OCI-M2 (cell line): ENCODE measurements at regions not wholly inside any gene's neighbourhood (a gene's known extent, or its start where the extent isn't known, plus 50 kb on each side); places are given as distances from the start of the nearest gene placed in this dataset.
"Not testable (repeated sequence)": the region's sequence is repeated elsewhere in the genome, so short reads cannot be mapped to it uniquely, and the experiment has no call there.

Experiments used
- DNase-seq: peaks from one replicate; lab custom pipeline; 2025; ENCODE audit not compliant: unreplicated experiment; lab: John Stamatoyannopoulos, UW

DNA sequence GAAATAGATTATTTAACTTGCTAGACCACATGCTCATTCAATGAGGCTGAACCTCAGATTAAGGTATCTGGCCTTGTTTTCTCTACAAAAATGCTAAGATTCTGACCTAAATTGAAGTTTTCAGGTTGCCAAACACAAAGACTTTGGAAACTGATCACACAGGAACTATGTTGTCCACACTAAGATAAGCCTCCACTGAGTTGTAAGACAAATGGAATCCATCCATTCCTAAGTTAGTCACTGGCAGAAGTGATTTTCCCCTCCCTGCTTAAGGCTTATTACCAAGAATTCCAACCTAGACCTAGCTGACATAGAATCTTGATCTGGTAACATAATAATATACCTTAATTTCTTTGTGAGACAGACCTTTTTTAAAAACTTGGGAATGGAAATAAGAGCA, 608.1 kb downstream of the TENT5A start:
- DNase-seq, result no peak

DNA sequence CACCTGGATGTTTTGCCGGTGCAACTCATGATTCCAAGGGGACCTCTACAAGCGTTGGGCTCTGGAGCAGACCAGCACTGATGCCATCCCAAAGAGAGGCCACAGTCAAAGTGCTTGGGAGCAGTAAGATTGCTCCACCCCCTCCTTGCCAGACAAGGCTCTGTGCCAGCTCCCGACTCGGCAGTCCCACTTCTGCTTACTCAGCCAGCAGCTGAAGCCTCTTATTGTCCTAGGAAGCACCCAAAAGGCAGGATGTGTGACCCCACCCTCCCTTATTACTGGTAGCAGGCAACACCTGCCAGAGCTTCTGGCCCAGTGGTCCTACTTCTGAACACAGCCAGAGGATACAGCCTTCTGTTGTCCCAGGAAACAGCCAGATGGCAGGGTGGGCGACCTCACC, 614.2 kb downstream of the TENT5A start:
- DNase-seq, result no peak

- DNase-seq, result no peak
Measured at GRCh38 chr6:81130969-81131368, 621.5 kb downstream of the TENT5A start.

- no peak for DNase-seq
Measured at GRCh38 chr6:81130061-81130460, 622.4 kb downstream of the TENT5A start.

DNA sequence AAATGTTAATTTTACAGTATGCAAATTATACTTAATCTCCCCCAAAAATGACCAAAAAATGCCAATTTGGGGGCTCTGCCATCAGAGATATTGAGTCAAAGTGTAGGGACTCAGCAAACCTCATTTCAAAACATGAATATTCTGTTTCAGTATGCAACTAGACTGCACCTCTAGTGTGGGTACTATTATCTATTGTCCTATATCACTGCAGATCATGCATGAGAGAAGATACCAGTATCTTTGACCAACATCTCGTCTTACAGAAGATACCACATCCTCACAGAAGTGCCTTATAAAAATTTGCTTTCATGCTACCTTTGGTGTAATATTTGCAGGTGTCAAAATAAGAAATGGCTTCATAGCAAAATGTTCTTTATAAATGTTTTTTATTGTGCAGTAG, 623.8 kb downstream of the TENT5A start:
- no peak for DNase-seq

GRCh38 chr6:81126150-81126549, 626.3 kb downstream of the TENT5A start:
- no peak for DNase-seq

DNA sequence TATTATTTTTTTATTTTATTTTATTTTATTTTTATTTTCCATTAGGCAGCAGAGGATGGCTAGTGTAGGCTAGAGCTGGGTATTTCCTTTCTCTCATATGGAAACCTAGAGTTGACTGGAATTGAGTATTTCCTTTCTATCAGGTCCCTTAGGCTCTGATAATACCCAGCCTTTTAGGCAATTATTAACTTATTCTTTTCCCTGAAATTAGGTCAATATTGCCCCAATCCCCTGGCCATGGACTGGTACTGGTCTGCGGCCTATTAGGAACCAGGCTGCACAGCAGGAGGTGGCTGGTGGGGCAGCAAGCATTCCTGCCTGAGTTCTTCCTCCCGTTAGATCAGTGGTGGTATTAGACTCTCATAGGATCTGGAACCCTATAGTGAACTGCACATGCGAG, 632.2 kb downstream of the TENT5A start:
- DNase-seq, result no peak

- DNase-seq, result no peak
Measured at GRCh38 chr6:81105998-81106397, 646.5 kb downstream of the TENT5A start.

DNA sequence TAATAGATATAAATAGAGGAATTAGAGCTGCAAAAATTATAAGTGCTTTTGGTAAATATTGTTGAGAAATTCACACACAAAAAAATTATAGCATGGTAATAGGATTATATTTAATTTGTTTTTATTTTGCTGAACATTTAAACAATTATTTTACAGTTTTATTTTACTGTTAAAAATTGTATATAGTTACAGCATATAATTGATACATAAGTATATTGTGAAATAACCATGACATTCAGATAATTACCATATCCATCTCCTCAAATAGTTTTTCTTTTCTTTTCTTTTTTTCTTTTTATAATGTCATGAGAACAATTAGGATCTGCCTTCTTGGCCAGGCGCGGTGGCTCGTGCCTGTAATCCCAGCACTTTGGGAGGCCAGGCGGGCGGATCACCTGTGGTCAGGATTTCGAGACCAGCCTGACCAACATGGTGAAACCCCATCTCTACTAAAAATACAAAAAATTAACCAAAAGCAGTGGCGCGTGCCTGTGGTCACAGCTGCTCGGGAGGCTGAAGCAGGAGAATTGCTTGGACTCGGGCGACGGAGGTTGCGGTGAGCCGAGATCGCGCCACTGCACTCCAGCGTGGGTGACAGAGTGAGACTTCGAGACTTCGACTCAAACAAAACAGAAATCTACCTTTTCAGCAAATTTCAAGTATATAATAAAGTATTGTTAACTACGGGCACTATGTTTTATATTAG, 654.2 kb downstream of the TENT5A start:
- no peak for DNase-seq

DNA sequence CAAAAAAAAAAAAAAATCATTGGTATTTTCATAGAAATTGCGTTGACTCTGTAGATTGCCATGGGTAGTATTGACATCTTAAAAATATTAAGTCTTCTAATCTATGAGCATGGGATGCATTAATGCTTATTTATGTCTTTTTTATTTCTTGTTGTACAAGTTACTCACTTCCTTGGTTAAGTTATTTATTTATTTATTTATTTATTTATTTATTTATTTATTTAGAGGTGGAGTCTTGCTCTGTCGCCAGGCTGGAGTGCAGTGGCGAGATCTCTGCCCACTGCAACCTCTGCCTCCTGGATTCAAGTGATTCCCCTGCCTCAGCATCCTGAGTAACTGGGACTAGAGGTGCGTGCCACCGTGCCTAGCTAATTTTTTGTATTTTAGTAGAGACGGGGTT, 656.0 kb downstream of the TENT5A start:
- not testable (repeated sequence) for DNase-seq

GRCh38 chr6:81093051-81093450, 659.4 kb downstream of the TENT5A start:
- DNase-seq, result no peak

DNA sequence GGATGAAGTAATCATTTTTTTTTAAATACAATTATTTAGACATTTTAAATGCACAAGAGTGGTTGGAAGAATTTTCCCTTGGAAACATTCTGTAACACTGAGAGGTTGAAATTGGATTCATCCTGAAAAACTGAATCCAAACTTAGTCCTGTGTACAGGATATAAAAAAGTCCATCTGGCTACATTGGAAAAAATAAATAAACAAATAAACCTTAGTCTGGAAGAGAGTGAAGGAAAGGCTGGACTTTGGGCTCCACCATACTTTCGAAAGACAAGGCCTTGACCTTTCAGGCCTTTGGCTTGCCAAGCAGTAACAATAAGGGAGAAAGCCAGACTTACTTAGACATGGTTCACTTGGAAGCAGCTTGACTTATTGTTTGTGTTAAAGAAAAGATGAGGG, 664.3 kb downstream of the TENT5A start:
- no peak for DNase-seq

- no peak for DNase-seq
Measured at GRCh38 chr6:81086991-81087390, 665.5 kb downstream of the TENT5A start.

DNA sequence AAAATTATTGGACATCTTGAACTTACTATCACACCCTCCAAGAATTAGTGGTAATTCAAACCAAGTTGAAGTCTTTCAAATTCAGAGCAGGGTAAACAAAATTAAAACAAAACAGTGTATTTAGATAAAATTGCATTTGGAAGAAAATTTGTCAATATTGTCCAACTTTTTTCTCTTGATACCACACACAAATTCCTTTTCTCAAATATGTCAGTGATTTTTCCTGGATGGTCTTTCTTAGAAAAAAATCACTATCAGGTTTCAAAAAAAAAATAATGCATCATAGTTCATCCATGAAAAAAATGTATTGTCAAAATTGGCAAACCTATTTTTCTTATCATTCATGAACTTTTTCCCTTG, 667.1 kb downstream of the TENT5A start:
- no peak for DNase-seq

- no peak for DNase-seq
Measured at GRCh38 chr6:81084776-81085430, 667.6 kb downstream of the TENT5A start.

- DNase-seq, result no peak
Measured at GRCh38 chr6:81075974-81076373, 676.5 kb downstream of the TENT5A start.

DNA sequence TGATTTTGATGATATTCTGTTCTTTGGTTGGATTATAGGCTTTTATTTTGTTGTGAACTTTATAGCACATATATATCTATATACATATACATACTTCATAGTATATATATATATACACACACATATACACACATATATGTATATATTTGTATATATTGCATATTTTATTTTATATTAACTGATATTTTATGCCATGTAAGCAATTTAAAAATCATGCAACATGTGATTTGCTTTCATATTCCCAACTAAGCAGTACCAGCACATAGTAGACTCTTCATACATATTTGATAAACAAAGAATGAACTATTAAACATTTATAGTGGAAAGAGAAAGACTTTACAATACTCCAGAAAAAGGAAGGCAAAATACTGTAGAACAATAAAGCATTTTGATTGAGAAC, 679.2 kb downstream of the TENT5A start:
- DNase-seq, result no peak

DNA sequence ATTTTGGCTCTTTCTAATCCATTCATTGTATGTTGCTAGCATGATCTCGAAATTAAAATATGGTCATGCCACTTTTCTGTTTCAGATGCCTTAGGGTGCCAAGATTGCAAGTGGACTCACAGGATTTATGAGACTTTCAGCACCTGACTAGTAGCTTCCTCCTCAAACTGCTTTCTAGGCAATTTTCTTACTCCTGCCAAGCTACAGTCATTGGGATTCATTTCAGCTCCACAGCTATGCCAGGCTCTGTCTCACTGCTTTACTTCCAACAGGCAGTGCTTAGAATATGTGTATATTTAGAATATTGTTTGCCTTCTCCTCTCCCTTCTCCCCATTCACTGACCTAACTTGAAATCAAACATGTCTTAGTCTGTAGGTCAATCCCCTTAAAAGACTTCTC, 681.4 kb downstream of the TENT5A start:
- DNase-seq, result no peak

DNA sequence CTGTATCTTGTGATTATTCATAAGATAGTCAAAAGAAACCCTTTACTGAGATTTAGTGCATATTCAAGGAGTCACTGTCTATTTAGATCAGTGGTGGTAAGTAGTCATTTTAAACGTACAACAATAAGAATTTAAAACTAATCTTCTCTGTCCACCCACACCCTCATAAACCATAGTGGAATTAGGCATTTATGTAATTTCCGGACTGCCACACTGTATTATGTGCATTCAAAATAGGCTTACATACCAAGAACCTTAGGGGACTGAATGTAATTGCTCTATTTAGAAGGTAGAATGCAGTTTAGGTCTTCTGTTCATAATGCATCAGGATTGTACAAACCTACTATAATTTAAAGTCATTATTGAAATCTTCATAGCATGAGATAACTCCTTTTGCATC, 685.4 kb downstream of the TENT5A start:
- no peak for DNase-seq

- DNase-seq, result no peak
Measured at GRCh38 chr6:81063891-81064290, 688.6 kb downstream of the TENT5A start.

DNA sequence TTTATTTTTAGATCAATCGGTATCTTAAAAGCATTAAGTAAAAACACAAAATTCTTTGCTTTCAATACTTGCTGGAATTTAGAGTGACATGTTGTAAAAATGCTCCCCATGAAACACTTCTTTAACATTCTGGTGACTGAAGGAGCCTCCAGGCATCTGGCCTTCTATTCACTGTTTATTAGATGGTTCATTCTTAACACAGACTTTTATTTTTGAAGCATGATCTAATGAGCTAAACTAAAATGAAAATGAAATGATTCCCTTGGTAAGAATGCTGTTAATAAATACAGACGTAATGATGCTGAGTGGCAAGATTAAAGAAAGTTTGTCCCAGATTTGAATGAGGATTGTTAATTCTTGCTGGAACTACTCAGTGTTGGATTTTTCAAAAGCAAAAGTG, 698.4 kb downstream of the TENT5A start:
- DNase-seq, result no peak

- DNase-seq, result no peak
Measured at GRCh38 chr6:81051952-81052351, 700.5 kb downstream of the TENT5A start.

DNA sequence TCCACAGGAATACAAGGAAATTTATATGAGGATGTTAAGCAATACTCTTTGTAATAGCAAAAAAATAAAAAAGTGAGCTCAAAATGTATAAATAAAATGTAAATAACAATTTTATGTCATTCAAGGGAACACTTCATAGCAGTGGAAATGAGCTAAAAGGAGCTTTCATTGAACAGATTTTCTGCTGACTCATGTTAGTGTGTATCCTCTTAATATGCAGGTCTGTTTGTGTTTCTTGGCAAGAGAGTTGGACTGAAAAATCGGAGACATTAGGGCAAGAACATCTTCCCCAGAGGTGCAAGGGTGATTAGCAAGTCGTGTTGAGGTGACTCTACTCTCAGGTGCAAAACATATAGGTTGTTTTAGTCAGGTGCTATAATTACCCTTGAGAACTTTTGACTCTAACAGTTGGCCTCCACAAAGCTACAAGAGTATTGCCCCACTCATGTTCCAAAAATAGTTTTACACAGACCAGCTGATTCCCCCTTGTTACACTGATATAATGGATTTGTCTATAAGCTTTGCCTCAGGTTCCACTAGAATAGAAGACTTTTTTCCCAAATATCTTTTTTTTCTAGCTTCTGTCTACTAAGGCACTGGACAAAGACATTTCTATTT, 702.9 kb downstream of the TENT5A start:
- no peak for DNase-seq
